CD4-positive, alpha-beta memory T cell (primary cell): ENCODE measurements at regions not wholly inside any gene's neighbourhood (a gene's known extent, or its start where the extent isn't known, plus 50 kb on each side); places are given as distances from the start of the nearest gene placed in this dataset.

ENCODE experiments used
- CTCF ChIA-PET: fragments of 350-600 bp; sonication (Branson Sonifier 250); formaldehyde crosslinking; loops from one replicate; lab custom pipeline; 2021; ENCODE audit warnings: inconsistent platforms; ENCODE audit not compliant: partially characterized antibody; lab: Charles Lee
- POLR2A ChIA-PET: fragments of 350-600 bp; sonication (Branson Sonifier 250); formaldehyde crosslinking; loops from one replicate; lab custom pipeline; 2021; ENCODE audit not compliant: partially characterized antibody; lab: Charles Lee
- DNase-seq, 5 donors: peaks; one replicate each; pipeline versions ENCODE4 v3.0.0 to v3.0.0-alpha.2; 2020 to 2022; ENCODE audit warnings: mixed read lengths in 1 of 5
- H3K27ac ChIP-seq: one replicate; pipeline ENCODE4 v1.7.0; 2013; ENCODE audit warnings: low read depth, low read length
- H3K27me3 ChIP-seq: 2 replicates; pipeline ENCODE4 v1.7.0; 2013; ENCODE audit warnings: mild to moderate bottlenecking, low read length, moderate library complexity; ENCODE audit not compliant: insufficient read depth
- H3K36me3 ChIP-seq: 2 replicates; pipeline ENCODE4 v1.7.0; 2013; ENCODE audit warnings: mild to moderate bottlenecking, low read length, moderate library complexity; ENCODE audit not compliant: insufficient read depth
- H3K4me1 ChIP-seq: 2 replicates; pipeline ENCODE4 v1.7.0; 2013; ENCODE audit warnings: mild to moderate bottlenecking, low read length, moderate library complexity; ENCODE audit not compliant: insufficient read depth
- H3K4me3 ChIP-seq, 2 donors: one replicate each; pipeline ENCODE4 v1.7.0; 2013; ENCODE audit warnings: low read length in 2 of 2, mild to moderate bottlenecking in 1 of 2
- H3K9me3 ChIP-seq, 2 donors: one replicate each; pipeline ENCODE4 v1.7.0; 2013; ENCODE audit warnings: low read length in 2 of 2, control low read depth in 1 of 2; ENCODE audit not compliant: control insufficient read depth in 1 of 2
- H3K27ac Mint-ChIP-seq, 7 donors: one replicate each; pipeline ENCODE4 v1.8.0; 2020 to 2021; ENCODE audit warnings: mixed read lengths in 7 of 7, mild to moderate bottlenecking in 6 of 7, inconsistent platforms in 3 of 7, moderate library complexity in 3 of 7
- H3K27me3 Mint-ChIP-seq, 2 donors: one replicate each; pipeline ENCODE4 v1.8.0; 2020 to 2021; ENCODE audit warnings: mixed read lengths in 2 of 2
- H3K36me3 Mint-ChIP-seq, 2 donors: one replicate each; pipeline ENCODE4 v1.8.0; 2020 to 2021; ENCODE audit warnings: mixed read lengths in 2 of 2, inconsistent platforms in 1 of 2, mild to moderate bottlenecking in 1 of 2
- H3K4me1 Mint-ChIP-seq, 4 donors: one replicate each; pipeline ENCODE4 v1.8.0; 2020 to 2021; ENCODE audit warnings: mixed read lengths in 4 of 4, mild to moderate bottlenecking in 1 of 4
- H3K4me3 Mint-ChIP-seq, 8 donors: one replicate each; pipeline ENCODE4 v1.8.0; 2020 to 2021; ENCODE audit warnings: mixed read lengths in 8 of 8, mild to moderate bottlenecking in 7 of 8, moderate library complexity in 6 of 8, inconsistent platforms in 3 of 8
- H3K9me3 Mint-ChIP-seq, 8 donors: one replicate each; pipeline ENCODE4 v1.8.0; 2020 to 2021; ENCODE audit warnings: mixed read lengths in 8 of 8, mild to moderate bottlenecking in 5 of 8, inconsistent platforms in 3 of 8, moderate library complexity in 1 of 8
- intact Hi-C: fragments of 100-400 bp; cut with micrococcal nuclease; formaldehyde crosslinking; loops from one replicate; pipeline ENCODE4 v1.15.1; 2023

DNA sequence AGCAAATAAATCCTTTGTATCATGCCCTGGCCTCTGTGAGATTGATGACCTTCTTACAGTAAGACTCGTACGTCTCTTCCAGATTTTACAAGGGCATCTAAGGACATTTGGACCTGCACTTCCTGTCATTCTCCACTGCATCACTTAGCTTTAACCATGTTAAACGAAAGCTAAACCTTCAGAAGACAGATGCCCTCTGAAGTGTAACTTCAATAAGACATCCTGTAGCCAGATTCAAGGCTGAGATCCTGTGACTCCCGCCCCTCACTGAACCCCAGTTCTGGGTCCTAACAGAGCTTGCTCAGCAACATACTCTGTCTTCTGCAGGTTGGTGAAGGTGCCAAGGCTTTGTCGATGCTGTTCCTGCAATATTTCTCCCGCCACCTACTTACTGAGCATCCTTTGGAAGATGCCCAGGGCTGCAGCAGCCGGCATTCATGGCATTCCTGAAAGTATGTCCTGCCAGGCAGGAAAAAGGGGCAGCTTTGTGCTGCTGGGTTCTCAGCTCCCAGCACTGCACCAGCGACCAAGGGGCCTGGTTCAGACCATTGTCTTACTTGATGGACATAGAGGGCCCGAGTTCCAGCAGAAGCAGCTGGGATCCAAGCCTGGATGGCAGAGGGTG, 131.1 kb downstream of the AXIN2 start:
- Mint-ChIP-seq H3K4me3 (no peak overlapping the region), H3K27me3 (peaks cover 2 to 5% of the 10 kb centered on the region in 2 donors), H3K9me3 (peaks cover 0 to 23% (median 20%) of the 10 kb centered on the region in 8 donors), H3K36me3 (peaks cover 0 to 13% of the 10 kb centered on the region in 2 donors), H3K4me1 (peaks cover 15 to 26% (median 22%) of the 10 kb centered on the region in 4 donors), H3K27ac (no peak overlapping the region)
- no peaks in the 10 kb centered on the region for H3K36me3 ChIP-seq
- CTCF ChIA-PET = interaction anchor here (0.5 kb wide), 1 partner anchor 220 kb away, joined by 3 read pairs; no protein-coding TSS in a partner anchor
- DNase-seq = peak in 2 of 5 donors; percentile 9 to 11
- intact Hi-C loops = no loop called here
- no peak overlapping the region for H3K4me3 ChIP-seq
- POLR2A ChIA-PET = no interaction called here
- H3K27ac ChIP-seq = no peak overlapping the region
- H3K4me1 ChIP-seq = peaks cover 12% of the 10 kb centered on the region
- H3K27me3 ChIP-seq = no peaks in the 10 kb centered on the region
- H3K9me3 ChIP-seq = no peaks in the 10 kb centered on the region

DNA sequence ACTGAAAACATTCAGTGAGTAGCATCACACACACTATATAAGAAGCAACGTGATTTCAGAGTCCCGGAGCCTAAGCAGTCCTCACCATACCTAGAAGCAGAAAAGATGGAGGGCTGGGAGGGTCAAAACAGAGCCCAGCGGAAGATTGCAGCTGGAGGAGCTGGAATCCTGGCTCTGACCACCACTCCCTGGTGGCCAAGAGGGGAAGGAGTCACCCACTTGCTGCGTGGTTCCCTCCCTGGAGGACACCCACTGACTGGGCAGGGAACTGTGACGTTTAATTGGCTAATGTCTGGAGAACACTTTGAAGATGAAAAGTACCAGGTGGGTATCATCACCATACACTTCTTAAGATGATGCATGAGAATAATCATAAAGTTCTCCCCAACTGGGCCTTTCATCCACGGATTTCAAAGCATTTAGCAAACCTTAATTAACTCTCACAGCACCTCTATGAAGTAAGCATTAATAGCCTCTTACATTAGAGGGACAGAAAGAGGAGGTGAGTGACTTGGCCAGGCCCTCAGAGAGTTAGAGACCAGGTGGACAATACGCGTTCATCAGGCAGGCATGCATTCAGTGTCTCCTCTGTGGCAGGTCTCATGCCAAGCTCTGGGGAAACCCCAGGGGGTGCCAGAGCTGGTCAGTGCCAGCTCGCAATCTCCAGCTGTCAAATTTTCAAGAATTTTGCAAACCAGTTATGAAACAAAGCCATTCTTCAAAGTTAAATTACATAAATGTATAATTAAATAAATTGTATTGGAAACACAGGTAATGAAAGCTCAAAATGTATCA, 137.9 kb downstream of the AXIN2 start:
- H3K4me3 Mint-ChIP-seq = no peak overlapping the region
- POLR2A ChIA-PET = no interaction called here

DNA sequence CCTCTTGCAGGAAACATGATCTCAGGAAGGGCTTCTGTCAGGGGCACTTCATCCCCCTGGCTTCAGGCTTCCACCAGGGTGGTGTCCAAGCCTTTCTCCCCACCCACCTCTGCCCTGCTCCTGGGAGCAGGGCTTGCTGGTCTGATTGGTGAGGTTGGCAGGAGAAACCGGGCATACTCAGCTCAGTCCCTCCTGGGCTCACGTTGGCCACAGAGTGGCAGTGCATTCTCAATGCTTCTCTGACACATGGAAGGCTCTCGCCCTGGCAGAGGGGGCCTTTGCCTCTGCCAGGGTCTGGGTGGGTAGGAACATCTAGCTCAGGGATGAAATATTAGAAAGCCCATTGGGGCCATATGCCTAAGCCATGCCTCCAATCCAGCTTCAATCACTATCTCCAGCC, 142.8 kb downstream of the AXIN2 start:
- Mint-ChIP-seq H3K27me3 (peaks cover 0 to 5% of the 10 kb centered on the region in 2 donors), H3K4me1 (no peaks in the 10 kb centered on the region), H3K27ac (no peak overlapping the region), H3K4me3 (no peak overlapping the region), H3K9me3 (no peaks in the 10 kb centered on the region), H3K36me3 (no peaks in the 10 kb centered on the region)
- Histone ChIP-seq H3K4me3 (no peak overlapping the region), H3K27ac (no peak overlapping the region), H3K27me3 (no peaks in the 10 kb centered on the region), H3K36me3 (no peaks in the 10 kb centered on the region), H3K4me1 (no peaks in the 10 kb centered on the region), H3K9me3 (no peaks in the 10 kb centered on the region)
- ChIA-PET CTCF (no interaction called here), POLR2A (no interaction called here)
- intact Hi-C loops = loop anchor here (2.0 kb wide), 1 partner anchor 138 kb away; no protein-coding TSS in a partner anchor
- DNase-seq = no peak

More for the DNA sequence above, 137.9 kb downstream of the AXIN2 start:
- H3K9me3 Mint-ChIP-seq = peaks cover 0 to 18% (median 10%) of the 10 kb centered on the region in 8 donors
- peaks cover 0 to 8% of the 10 kb centered on the region in 2 donors for H3K36me3 Mint-ChIP-seq
- no peaks in the 10 kb centered on the region for H3K4me1 Mint-ChIP-seq
- Histone ChIP-seq H3K27me3 (no peaks in the 10 kb centered on the region), H3K36me3 (no peaks in the 10 kb centered on the region), H3K27ac (no peak overlapping the region), H3K4me1 (no peaks in the 10 kb centered on the region), H3K4me3 (no peak overlapping the region), H3K9me3 (no peaks in the 10 kb centered on the region)
- intact Hi-C loops = no loop called here
- CTCF ChIA-PET = no interaction called here
- peaks cover 0 to 5% of the 10 kb centered on the region in 2 donors for H3K27me3 Mint-ChIP-seq
- DNase-seq = no peak
- H3K27ac Mint-ChIP-seq = no peak overlapping the region

DNA sequence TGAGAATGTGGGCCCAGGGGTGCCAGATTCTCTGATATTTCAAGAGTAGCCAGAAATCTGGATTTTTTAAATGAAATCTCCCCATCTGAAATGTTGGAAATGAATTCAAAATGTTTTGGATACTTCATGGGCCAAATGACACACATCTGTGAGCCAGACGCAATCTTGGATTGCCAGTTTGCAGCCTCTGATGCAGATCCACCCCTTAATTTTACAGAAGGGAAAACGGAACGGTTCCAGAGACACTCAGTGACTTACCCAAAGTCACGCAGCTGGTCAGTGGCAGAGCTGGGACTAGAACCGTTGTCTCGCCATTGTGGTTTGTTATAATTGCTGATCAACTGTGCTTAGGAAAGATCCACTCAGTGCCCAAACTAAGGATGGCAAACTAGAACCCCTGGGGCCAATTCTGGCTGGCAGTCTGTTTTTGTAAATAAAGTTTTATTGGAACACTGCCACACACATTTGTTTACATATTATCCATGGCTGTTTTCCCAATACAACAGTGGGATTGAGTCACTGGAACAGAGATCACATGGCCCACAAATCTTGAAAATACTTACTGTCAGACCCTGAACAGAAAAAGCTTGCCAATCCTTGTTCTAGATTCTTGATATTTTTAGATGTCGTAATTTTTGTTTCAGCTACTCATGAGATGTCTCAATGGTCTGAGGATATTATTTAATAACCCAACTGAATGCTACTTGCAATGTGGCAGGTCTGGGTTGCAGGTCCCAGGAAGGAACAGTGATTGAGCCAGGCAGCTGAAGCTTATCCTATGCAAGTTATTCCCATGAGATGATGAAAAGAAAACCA, 143.8 kb downstream of the AXIN2 start:
- no peak for DNase-seq
- H3K27me3 ChIP-seq = no peaks in the 10 kb centered on the region
- H3K4me3 ChIP-seq = no peak overlapping the region
- intact Hi-C loops = loop anchor here (2.0 kb wide), 1 partner anchor 139 kb away; no protein-coding TSS in a partner anchor
- H3K27me3 Mint-ChIP-seq = peaks cover 1 to 5% of the 10 kb centered on the region in 2 donors
- no peak overlapping the region for H3K27ac ChIP-seq
- CTCF ChIA-PET = no interaction called here
- H3K27ac Mint-ChIP-seq = no peak overlapping the region
- H3K4me1 Mint-ChIP-seq = no peaks in the 10 kb centered on the region
- no peaks in the 10 kb centered on the region for H3K4me1 ChIP-seq
- no peaks in the 10 kb centered on the region for H3K36me3 Mint-ChIP-seq
- no peaks in the 10 kb centered on the region for H3K9me3 ChIP-seq
- no peak overlapping the region for H3K4me3 Mint-ChIP-seq
- H3K9me3 Mint-ChIP-seq = no peaks in the 10 kb centered on the region
- POLR2A ChIA-PET = no interaction called here
- no peaks in the 10 kb centered on the region for H3K36me3 ChIP-seq

DNA sequence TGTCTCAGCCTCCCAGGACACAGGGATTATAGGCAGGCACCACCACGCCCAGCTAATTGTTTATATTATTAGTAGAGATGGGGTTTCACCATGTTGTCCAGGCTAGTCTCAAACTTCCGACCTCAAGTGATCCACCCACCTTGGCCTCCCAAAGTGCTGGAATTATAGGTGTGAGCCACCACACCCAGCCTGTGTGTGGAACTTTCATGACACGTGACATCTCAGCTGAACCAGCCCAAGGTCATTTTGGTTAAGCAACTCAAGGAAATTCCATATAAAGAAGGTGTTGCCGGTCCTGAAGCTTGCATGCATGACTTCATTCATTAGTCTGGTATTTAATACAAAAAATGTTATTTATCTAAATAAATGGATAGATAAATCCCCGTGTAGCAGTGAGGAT, 145.5 kb downstream of the AXIN2 start:
- POLR2A ChIA-PET = no interaction called here
- Mint-ChIP-seq H3K4me3 (no peak overlapping the region), H3K27me3 (peaks cover 1 to 2% of the 10 kb centered on the region in 2 donors), H3K9me3 (peaks cover 0 to 1% (median 0%) of the 10 kb centered on the region in 8 donors), H3K4me1 (no peaks in the 10 kb centered on the region), H3K36me3 (no peaks in the 10 kb centered on the region), H3K27ac (no peak overlapping the region)
- intact Hi-C loops = no loop called here
- CTCF ChIA-PET = no interaction called here
- no peak overlapping the region for H3K27ac ChIP-seq
- DNase-seq = no peak
- H3K27me3 ChIP-seq = no peaks in the 10 kb centered on the region
- no peak overlapping the region for H3K4me3 ChIP-seq
- no peaks in the 10 kb centered on the region for H3K4me1 ChIP-seq
- H3K36me3 ChIP-seq = no peaks in the 10 kb centered on the region
- no peaks in the 10 kb centered on the region for H3K9me3 ChIP-seq

DNA sequence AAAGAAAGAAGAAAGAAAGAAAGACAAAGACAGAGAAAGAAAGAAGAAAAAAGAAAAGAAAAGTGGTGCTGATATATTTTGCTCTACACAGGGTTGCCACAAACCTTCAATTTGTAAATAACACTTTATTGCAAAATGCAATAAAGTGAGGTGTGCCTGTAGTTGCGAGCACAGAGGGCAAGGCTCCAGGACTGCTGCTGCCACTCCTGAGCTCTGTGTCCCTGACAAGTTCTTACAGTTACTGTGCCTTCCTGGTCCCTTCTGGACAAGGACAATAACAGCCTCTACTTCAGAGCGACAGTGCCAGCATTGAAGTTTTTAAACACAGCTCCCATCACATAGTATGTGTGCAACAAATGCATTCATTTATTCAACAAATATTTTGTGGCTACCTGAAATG, 148.1 kb downstream of the AXIN2 start:
- Mint-ChIP-seq H3K9me3 (peaks cover 0 to 1% (median 0%) of the 10 kb centered on the region in 8 donors), H3K4me3 (no peak overlapping the region)
- intact Hi-C loops = no loop called here

DNA sequence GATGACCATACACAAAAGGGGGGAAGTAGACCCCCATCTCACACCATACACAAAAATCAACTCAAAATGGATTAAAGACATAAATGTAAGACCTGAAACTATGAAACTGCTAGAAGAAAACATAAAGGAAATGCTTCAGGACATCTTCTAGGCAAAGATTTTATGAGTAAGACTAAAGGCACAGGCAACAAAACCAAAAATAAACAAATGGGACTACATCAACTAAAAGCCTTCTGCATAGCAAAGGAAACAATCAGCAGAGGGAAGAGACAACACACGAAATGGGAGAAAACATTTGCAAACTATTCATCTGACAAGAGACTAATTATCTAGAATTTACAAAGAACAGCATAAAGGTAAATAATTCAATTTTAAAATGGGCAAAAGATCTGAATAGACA, 152.1 kb downstream of the AXIN2 start:
- CTCF ChIA-PET = no interaction called here
- H3K9me3 Mint-ChIP-seq = peaks cover 0 to 1% (median 0%) of the 10 kb centered on the region in 8 donors
- Histone ChIP-seq H3K36me3 (no peaks in the 10 kb centered on the region), H3K9me3 (no peaks in the 10 kb centered on the region), H3K27ac (no peak overlapping the region), H3K4me1 (no peaks in the 10 kb centered on the region), H3K4me3 (no peak overlapping the region), H3K27me3 (no peaks in the 10 kb centered on the region)
- H3K27ac Mint-ChIP-seq = no peak overlapping the region
- H3K27me3 Mint-ChIP-seq = peaks cover 3 to 5% of the 10 kb centered on the region in 2 donors
- intact Hi-C loops = no loop called here
- no peak for DNase-seq
- H3K4me1 Mint-ChIP-seq = no peaks in the 10 kb centered on the region
- POLR2A ChIA-PET = no interaction called here
- no peak overlapping the region for H3K4me3 Mint-ChIP-seq
- no peaks in the 10 kb centered on the region for H3K36me3 Mint-ChIP-seq

More for the DNA sequence above, 148.1 kb downstream of the AXIN2 start:
- peaks cover 0 to 5% of the 10 kb centered on the region in 2 donors for H3K27me3 Mint-ChIP-seq
- Histone ChIP-seq H3K4me1 (no peaks in the 10 kb centered on the region), H3K27ac (no peak overlapping the region), H3K36me3 (no peaks in the 10 kb centered on the region), H3K9me3 (no peaks in the 10 kb centered on the region), H3K4me3 (no peak overlapping the region), H3K27me3 (no peaks in the 10 kb centered on the region)
- peak overlapping the region in 1 of 7 donors; percentile 58 for H3K27ac Mint-ChIP-seq
- ChIA-PET CTCF (interaction anchor here (0.7 to 1.2 kb wide), 2 partner anchors 92 to 145 kb away, joined by 3 to 4 read pairs; no protein-coding TSS in a partner anchor), POLR2A (no interaction called here)
- DNase-seq = no peak
- H3K36me3 Mint-ChIP-seq = no peaks in the 10 kb centered on the region
- H3K4me1 Mint-ChIP-seq = no peaks in the 10 kb centered on the region
